ENCODE measurements at regions not wholly inside any gene's neighbourhood (a gene's known extent, or its start where the extent isn't known, plus 50 kb on each side); places are given as distances from the start of the nearest gene placed in this dataset.

- no peak for TF ChIP-seq FOXK2 (IDR thresholded peaks at IDR 0.05)
- no peak for TF ChIP-seq ZNF384 (IDR thresholded peaks at IDR 0.05)
- no peak for TF ChIP-seq SP1 (IDR thresholded peaks at IDR 0.05)
- no peak for TF ChIP-seq FOXM1 (IDR thresholded peaks at IDR 0.05; ENCODE audit: borderline replicate concordance)
- no peak for TF ChIP-seq BHLHE40 (IDR thresholded peaks at IDR 0.05; ENCODE audit: borderline replicate concordance)
- TF ChIP-seq SUZ12 (IDR thresholded peaks at IDR 0.05): no peak
- no peak for TF ChIP-seq ELF4 (IDR thresholded peaks at IDR 0.05)
- no peak for TF ChIP-seq FOXA1 (IDR thresholded peaks at IDR 0.05)
Measured at GRCh38 chr5:143539742-143540141, 136.3 kb upstream of the NR3C1 start.
